A673 (cell line): ENCODE measurements at regions not wholly inside any gene's neighbourhood (a gene's known extent, or its start where the extent isn't known, plus 50 kb on each side); places are given as distances from the start of the nearest gene placed in this dataset.

Source experiments
- BruUV-seq: library from RNA; stranded (reverse); fragments of 400-500 nt; replicated peaks from 2 replicates; lab custom pipeline; 2021; lab: Mats Ljungman, UMichigan
- CTCF ChIA-PET: fragments of 300-600 bp; sonication (Branson Sonifier 250); formaldehyde crosslinking; loops from one replicate; lab custom pipeline; 2022; ENCODE audit warnings: antibody characterized with exemption; lab: Charles Lee
- POLR2A ChIA-PET: fragments of 300-600 bp; sonication (Branson Sonifier 250); formaldehyde crosslinking; loops from one replicate; lab custom pipeline; 2022; ENCODE audit warnings: antibody characterized with exemption; ENCODE audit not compliant: low non-redundant PET; lab: Charles Lee
- DNase-seq: peaks from one replicate; pipeline ENCODE4 v3.0.0-alpha.2; 2015; ENCODE audit warnings: low spot score
- H3K27ac ChIP-seq: fragments of 200-600 bp; sonication (generic); 2 replicates; pipeline ENCODE4 v1.5.1; 2016; ENCODE audit warnings: mixed run types, low read depth, mild to moderate bottlenecking, mixed read lengths, antibody characterized with exemption, low read length; ENCODE audit not compliant: poor library complexity, severe bottlenecking
- H3K27me3 ChIP-seq: fragments of 200-600 bp; sonication (generic); replicated peaks from 2 replicates; pipeline ENCODE4 v1.6.1; 2017; ENCODE audit warnings: mixed run types, low read depth, mild to moderate bottlenecking, mixed read lengths, antibody characterized with exemption, low read length; ENCODE audit not compliant: insufficient read depth, poor library complexity
- H3K36me3 ChIP-seq: fragments of 200-600 bp; sonication (generic); 2 replicates; pipeline ENCODE4 v1.6.1; 2016; ENCODE audit warnings: mixed run types, mild to moderate bottlenecking, mixed read lengths, antibody characterized with exemption, low read length; ENCODE audit not compliant: insufficient read depth, poor library complexity, severe bottlenecking
- H3K4me1 ChIP-seq: fragments of 200-600 bp; sonication (generic); 2 replicates; pipeline ENCODE4 v1.6.1; 2017; ENCODE audit warnings: mixed run types, mild to moderate bottlenecking, mixed read lengths, antibody characterized with exemption, low read length; ENCODE audit not compliant: insufficient read depth, poor library complexity, severe bottlenecking
- H3K4me3 ChIP-seq: fragments of 200-600 bp; sonication (generic); 2 replicates; pipeline ENCODE4 v1.5.1; 2016; ENCODE audit warnings: low read depth, mixed run types, mild to moderate bottlenecking, mixed read lengths, low read length; ENCODE audit not compliant: poor library complexity, severe bottlenecking
- H3K9me3 ChIP-seq: fragments of 200-600 bp; sonication (generic); 2 replicates; pipeline ENCODE4 v1.6.1; 2016; ENCODE audit warnings: mixed run types, low read depth, mild to moderate bottlenecking, mixed read lengths, antibody characterized with exemption, low read length; ENCODE audit not compliant: poor library complexity, severe bottlenecking
- CTCF ChIP-seq: fragments of 300-800, 200-600 bp; sonication (generic); conservative IDR thresholded peaks from 2 replicates; pipeline ENCODE4 v1.5.1; 2017; ENCODE audit warnings: low read depth, mild to moderate bottlenecking, antibody characterized with exemption, low read length, moderate library complexity, mixed read lengths
- EZH2 ChIP-seq: fragments of 200-600 bp; sonication (generic); IDR thresholded peaks from 2 replicates; pipeline ENCODE4 v1.6.1; 2017; ENCODE audit warnings: borderline replicate concordance, low read depth, mild to moderate bottlenecking, mixed read lengths, antibody characterized with exemption, low read length; ENCODE audit not compliant: poor library complexity, severe bottlenecking
- intact Hi-C: fragments of 100-400 bp; cut with micrococcal nuclease; formaldehyde crosslinking; loops from one replicate; pipeline ENCODE4 v1.10.0; 2022; ENCODE audit not compliant: unreplicated experiment

GRCh38 chr22:47772864-47773263 is 1010.4 kb downstream of the TBC1D22A start:
- Histone ChIP-seq H3K4me3 (no peak overlapping the region), H3K4me1 (no peaks in the 10 kb centered on the region), H3K36me3 (no peaks in the 10 kb centered on the region), H3K27me3 (no peaks in the 10 kb centered on the region), H3K9me3 (no peaks in the 10 kb centered on the region), H3K27ac (no peak overlapping the region)
- intact Hi-C loops, result no loop called here
- TF ChIP-seq CTCF (no peak), EZH2 (no peak)
- POLR2A ChIA-PET, result no interaction called here
- no peak for DNase-seq
- CTCF ChIA-PET, result no interaction called here
- BruUV-seq, result no TSS peak

- Histone ChIP-seq H3K4me3 (no peak overlapping the region), H3K27me3 (no peaks in the 10 kb centered on the region), H3K9me3 (no peaks in the 10 kb centered on the region), H3K4me1 (no peaks in the 10 kb centered on the region), H3K27ac (no peak overlapping the region), H3K36me3 (no peaks in the 10 kb centered on the region)
- no peak for DNase-seq
- CTCF ChIA-PET, result no interaction called here
- TF ChIP-seq CTCF, result no peak
- no peak for TF ChIP-seq EZH2
- BruUV-seq, result no TSS peak
- POLR2A ChIA-PET, result no interaction called here
- intact Hi-C loops, result no loop called here
These were observed 1007.2 kb downstream of the TBC1D22A start for GRCh38 chr22:47769652-47770051.

- TF ChIP-seq EZH2 (no peak), CTCF (no peak)
- Histone ChIP-seq H3K4me3 (no peak overlapping the region), H3K4me1 (no peaks in the 10 kb centered on the region), H3K36me3 (no peaks in the 10 kb centered on the region), H3K9me3 (no peaks in the 10 kb centered on the region), H3K27me3 (no peaks in the 10 kb centered on the region), H3K27ac (no peak overlapping the region)
- CTCF ChIA-PET, result no interaction called here
- intact Hi-C loops, result no loop called here
- no TSS peak for BruUV-seq
- POLR2A ChIA-PET, result no interaction called here
- no peak for DNase-seq
These were observed 1005.6 kb downstream of the TBC1D22A start for GRCh38 chr22:47768027-47768426.
